ENCODE measurements at regions not wholly inside any gene's neighbourhood (a gene's known extent, or its start where the extent isn't known, plus 50 kb on each side); places are given as distances from the start of the nearest gene placed in this dataset.
"Not testable (repeated sequence)": the region's sequence is repeated elsewhere in the genome, so short reads cannot be mapped to it uniquely, and the experiment has no call there.

GRCh38 chrX:114181195-114181594 lies 402.7 kb upstream of the HTR2C start:
- intact Hi-C loops (cut with DNase I; ENCODE audit: low total_unique reads), result no loop called here
- Histone ChIP-seq H3K36me3 (no peaks in the 10 kb centered on the region), H3K27ac (no peak overlapping the region), H3K9me3 (peaks cover 0 to 22% (median 0%) of the 10 kb centered on the region in 8 donors), H3K4me1 (no peaks in the 10 kb centered on the region), H3K27me3 (replicated peaks in 1 of 7) (peaks cover 0 to 7% (median 0%) of the 10 kb centered on the region in 7 donors), H3K4me3 (no peak overlapping the region)
- WGBS, 5 donors, result 48 to 81% (median 66%) methylated on average over 1 of the region's 1 CpG
- TF ChIP-seq POLR2A (IDR thresholded peaks at IDR 0.05), result no peak
- no peak for TF ChIP-seq CTCF (IDR thresholded peaks at IDR 0.05 in 8 of 11, conservative IDR thresholded peaks at IDR 0.05 in 3 of 11)
- TF ChIP-seq POLR2AphosphoS5 (IDR thresholded peaks at IDR 0.05), result no peak
- no peak for DNase-seq

- H3K36me3 ChIP-seq, result no peaks in the 10 kb centered on the region
These were observed 405.8 kb upstream of the HTR2C start for GRCh38 chrX:114178126-114178525.

GRCh38 chrX:114167276-114167675 lies 416.6 kb upstream of the HTR2C start:
- 56 to 94% (median 73%) methylated on average over 5 of the region's 5 CpGs for WGBS, 5 donors
- H3K36me3 ChIP-seq; intact Hi-C loops (cut with DNase I; ENCODE audit: low total_unique reads); H3K27ac ChIP-seq; H3K4me1 ChIP-seq; DNase-seq; H3K4me3 ChIP-seq; H3K27me3 ChIP-seq (replicated peaks in 1 of 7): not testable (repeated sequence)
- peaks cover 0 to 17% (median 6%) of the 10 kb centered on the region in 8 donors for H3K9me3 ChIP-seq

More at GRCh38 chrX:114178126-114178525, 405.8 kb upstream of the HTR2C start:
- H3K4me1 ChIP-seq, result no peaks in the 10 kb centered on the region
- no peak for DNase-seq
- no peak overlapping the region for H3K27ac ChIP-seq
- peaks cover 0 to 2% (median 0%) of the 10 kb centered on the region in 7 donors for H3K27me3 ChIP-seq (replicated peaks in 1 of 7)
- no peak overlapping the region for H3K4me3 ChIP-seq
- no peak for TF ChIP-seq CTCF (IDR thresholded peaks at IDR 0.05 in 8 of 11, conservative IDR thresholded peaks at IDR 0.05 in 3 of 11)
- TF ChIP-seq POLR2AphosphoS5 (IDR thresholded peaks at IDR 0.05), result no peak
- no peak for TF ChIP-seq POLR2A (IDR thresholded peaks at IDR 0.05)
- WGBS, 5 donors, result 15 to 52% (median 25%) methylated on average over 2 of the region's 2 CpGs
- intact Hi-C loops (cut with DNase I; ENCODE audit: low total_unique reads), result no loop called here
- no peaks in the 10 kb centered on the region for H3K9me3 ChIP-seq

DNA sequence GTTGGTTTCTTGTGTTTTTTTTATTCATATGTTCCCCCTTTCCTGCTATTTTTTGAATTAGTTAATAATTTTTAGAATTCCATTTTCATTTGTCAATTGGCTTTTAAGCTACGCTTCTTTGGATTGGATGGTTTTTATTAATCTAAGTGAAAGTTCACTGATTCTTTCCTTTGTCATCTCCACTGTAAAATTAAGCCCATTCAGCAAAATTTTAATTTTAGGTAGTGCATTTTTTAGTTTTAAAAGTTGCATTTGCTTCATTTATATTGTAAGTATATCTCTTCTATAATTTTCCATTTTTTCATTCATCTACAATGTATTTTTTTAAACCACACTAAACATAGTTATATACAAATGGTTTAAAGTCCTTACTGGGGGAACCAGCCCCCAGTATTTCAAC lies 417.3 kb upstream of the HTR2C start:
- no peaks in the 10 kb centered on the region for H3K36me3 ChIP-seq
- no peak overlapping the region for H3K4me3 ChIP-seq
- 85 to 100% (median 88%) methylated on average over 1 of the region's 1 CpG for WGBS, 5 donors
- no peak for TF ChIP-seq POLR2AphosphoS5 (IDR thresholded peaks at IDR 0.05)
- no peak for TF ChIP-seq CTCF (IDR thresholded peaks at IDR 0.05 in 8 of 11, conservative IDR thresholded peaks at IDR 0.05 in 3 of 11)
- TF ChIP-seq POLR2A (IDR thresholded peaks at IDR 0.05), result no peak
- H3K27ac ChIP-seq, result no peak overlapping the region
- no peaks in the 10 kb centered on the region for H3K4me1 ChIP-seq
- DNase-seq, result no peak
- peaks cover 0 to 6% (median 0%) of the 10 kb centered on the region in 7 donors for H3K27me3 ChIP-seq (replicated peaks in 1 of 7)
- H3K9me3 ChIP-seq, result peaks cover 0 to 17% (median 6%) of the 10 kb centered on the region in 8 donors
- intact Hi-C loops (cut with DNase I; ENCODE audit: low total_unique reads), result no loop called here

DNA sequence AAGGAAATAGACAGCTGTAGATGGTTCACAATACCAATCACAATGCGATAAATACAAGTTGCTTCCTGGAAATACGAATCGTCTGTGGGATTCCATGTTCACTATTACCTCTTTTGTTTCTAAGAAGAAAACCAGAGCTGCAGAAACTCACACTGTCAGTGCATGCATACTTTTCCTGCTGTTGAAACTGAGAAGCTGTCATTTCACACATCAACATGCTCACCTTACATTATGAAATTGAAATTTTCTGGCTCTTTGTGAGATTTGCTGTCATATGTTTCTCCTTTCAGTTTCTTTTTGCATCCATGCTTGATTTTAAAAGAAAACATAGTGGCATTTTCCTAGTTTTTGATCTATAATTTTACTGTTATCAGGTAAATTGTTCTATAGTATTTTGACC lies 418.3 kb upstream of the HTR2C start:
- H3K4me1 ChIP-seq, result no peaks in the 10 kb centered on the region
- H3K9me3 ChIP-seq, result peaks cover 0 to 20% (median 6%) of the 10 kb centered on the region in 8 donors
- DNase-seq, result no peak
- intact Hi-C loops (cut with DNase I; ENCODE audit: low total_unique reads), result no loop called here
- no peak overlapping the region for H3K27ac ChIP-seq
- H3K4me3 ChIP-seq, result no peak overlapping the region
- TF ChIP-seq POLR2AphosphoS5 (IDR thresholded peaks at IDR 0.05), result no peak
- TF ChIP-seq POLR2A (IDR thresholded peaks at IDR 0.05), result no peak
- no peak for TF ChIP-seq CTCF (IDR thresholded peaks at IDR 0.05 in 8 of 11, conservative IDR thresholded peaks at IDR 0.05 in 3 of 11)
- H3K27me3 ChIP-seq (replicated peaks in 1 of 7), result peaks cover 0 to 6% (median 0%) of the 10 kb centered on the region in 7 donors
- no peaks in the 10 kb centered on the region for H3K36me3 ChIP-seq
- whole genome bisulfite sequencing, 5 donors, result 83 to 93% (median 88%) methylated on average over 3 of the region's 3 CpGs
